Breast epithelium (tissue), 3 donors: ENCODE measurements at regions not wholly inside any gene's neighbourhood (a gene's known extent, or its start where the extent isn't known, plus 50 kb on each side); places are given as distances from the start of the nearest gene placed in this dataset.

Source experiments
- POLR2A ChIP-seq: fragments of 450-650 bp; IDR thresholded peaks from one replicate; pipeline ENCODE4 v1.6.1; 2016; ENCODE audit warnings: antibody characterized with exemption, mild to moderate bottlenecking, moderate library complexity
- TF ChIP-seq, protein P1 (sequence below), 3 donors: fragments of 450-650 bp; IDR thresholded peaks; one replicate each; pipeline ENCODE4 v1.5.1; 2016 to 2017; ENCODE audit warnings: antibody characterized with exemption in 3 of 3, mild to moderate bottlenecking in 3 of 3, moderate library complexity in 3 of 3

DNA sequence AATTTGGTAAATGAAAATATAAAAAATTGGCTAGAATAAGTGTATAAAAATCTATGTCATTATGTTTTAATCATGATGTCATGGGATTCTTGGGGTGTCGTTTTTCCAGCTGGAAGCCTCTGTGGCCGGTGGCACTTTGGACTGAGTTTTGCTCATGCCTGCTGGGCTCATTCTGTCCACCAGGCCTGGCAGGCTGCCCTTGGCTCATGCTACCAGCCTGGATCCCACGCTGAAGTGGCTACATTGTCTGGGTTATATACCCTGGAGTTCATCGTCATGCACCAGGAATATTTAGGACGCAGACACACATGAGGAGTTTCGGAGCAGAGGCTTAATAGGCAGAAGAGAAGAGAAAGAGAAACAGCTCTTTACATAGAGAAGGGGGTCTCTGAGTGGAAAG lies 1913.7 kb upstream of the WWC1 start:
- TF ChIP-seq, protein P1, sequence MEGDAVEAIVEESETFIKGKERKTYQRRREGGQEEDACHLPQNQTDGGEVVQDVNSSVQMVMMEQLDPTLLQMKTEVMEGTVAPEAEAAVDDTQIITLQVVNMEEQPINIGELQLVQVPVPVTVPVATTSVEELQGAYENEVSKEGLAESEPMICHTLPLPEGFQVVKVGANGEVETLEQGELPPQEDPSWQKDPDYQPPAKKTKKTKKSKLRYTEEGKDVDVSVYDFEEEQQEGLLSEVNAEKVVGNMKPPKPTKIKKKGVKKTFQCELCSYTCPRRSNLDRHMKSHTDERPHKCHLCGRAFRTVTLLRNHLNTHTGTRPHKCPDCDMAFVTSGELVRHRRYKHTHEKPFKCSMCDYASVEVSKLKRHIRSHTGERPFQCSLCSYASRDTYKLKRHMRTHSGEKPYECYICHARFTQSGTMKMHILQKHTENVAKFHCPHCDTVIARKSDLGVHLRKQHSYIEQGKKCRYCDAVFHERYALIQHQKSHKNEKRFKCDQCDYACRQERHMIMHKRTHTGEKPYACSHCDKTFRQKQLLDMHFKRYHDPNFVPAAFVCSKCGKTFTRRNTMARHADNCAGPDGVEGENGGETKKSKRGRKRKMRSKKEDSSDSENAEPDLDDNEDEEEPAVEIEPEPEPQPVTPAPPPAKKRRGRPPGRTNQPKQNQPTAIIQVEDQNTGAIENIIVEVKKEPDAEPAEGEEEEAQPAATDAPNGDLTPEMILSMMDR (IDR thresholded peaks at IDR 0.05): no peak
- no peak for TF ChIP-seq POLR2A
